Loucy (cell line): ENCODE measurements at regions not wholly inside any gene's neighbourhood (a gene's known extent, or its start where the extent isn't known, plus 50 kb on each side); places are given as distances from the start of the nearest gene placed in this dataset.

Experiments
- H2AFZ ChIP-seq: fragments of 200-600 bp; sonication (generic); 2 replicates; pipeline ENCODE4 v1.6.0; 2016; ENCODE audit warnings: antibody characterized with exemption, mild to moderate bottlenecking, low read length, moderate library complexity
- H3F3A ChIP-seq: fragments of 200-600 bp; 2 replicates; pipeline ENCODE4 v1.6.0; 2016; ENCODE audit warnings: antibody characterized with exemption, low read depth, mild to moderate bottlenecking
- H3K27me3 ChIP-seq: fragments of 200-600 bp; sonication (generic); 2 replicates; pipeline ENCODE4 v1.6.1; 2014; ENCODE audit warnings: low read length, mild to moderate bottlenecking; ENCODE audit not compliant: insufficient read depth, poor library complexity, severe bottlenecking
- H3K36me3 ChIP-seq: fragments of 200-600 bp; sonication (generic); 2 replicates; pipeline ENCODE4 v1.6.1; 2016; ENCODE audit warnings: low read length; ENCODE audit not compliant: insufficient read depth
- H3K4me1 ChIP-seq: fragments of 200-600 bp; sonication (generic); 2 replicates; pipeline ENCODE4 v1.5.1; 2014; ENCODE audit warnings: low read length, mild to moderate bottlenecking; ENCODE audit not compliant: insufficient read depth, poor library complexity, severe bottlenecking
- H3K4me2 ChIP-seq: fragments of 200-600 bp; sonication (generic); 2 replicates; pipeline ENCODE4 v1.6.0; 2014; ENCODE audit warnings: antibody characterized with exemption, low read length, low read depth, mild to moderate bottlenecking; ENCODE audit not compliant: poor library complexity, severe bottlenecking
- H3K4me3 ChIP-seq: fragments of 200-600 bp; sonication (generic); 2 replicates; pipeline ENCODE4 v1.5.1; 2014; ENCODE audit warnings: low read length, mild to moderate bottlenecking, mixed read lengths; ENCODE audit not compliant: poor library complexity, severe bottlenecking
- H3K79me2 ChIP-seq: fragments of 200-600 bp; sonication (generic); 2 replicates; pipeline ENCODE4 v1.6.1; 2014; ENCODE audit warnings: low read length; ENCODE audit not compliant: insufficient read depth
- H3K9ac ChIP-seq: fragments of 200-600 bp; sonication (generic); 2 replicates; pipeline ENCODE4 v1.6.0; 2014; ENCODE audit warnings: mild to moderate bottlenecking, low read depth, low read length, moderate library complexity; ENCODE audit not compliant: poor library complexity, severe bottlenecking
- H3K9me2 ChIP-seq: fragments of 200-600 bp; sonication (generic); replicated peaks from 2 replicates; pipeline ENCODE4 v1.6.1; 2016; ENCODE audit warnings: low read depth, low read length, mixed read lengths
- H3K9me3 ChIP-seq: fragments of 200-600 bp; sonication (generic); 2 replicates; pipeline ENCODE4 v1.6.1; 2014; ENCODE audit warnings: mild to moderate bottlenecking, antibody characterized with exemption, low read length, low read depth; ENCODE audit not compliant: insufficient read depth
- H4K20me1 ChIP-seq: fragments of 200-600 bp; sonication (generic); 2 replicates; pipeline ENCODE4 v1.6.0; 2014; ENCODE audit warnings: antibody characterized with exemption, low read length, mild to moderate bottlenecking; ENCODE audit not compliant: insufficient read depth, poor library complexity, severe bottlenecking
- CTCF ChIP-seq: fragments of 200-600 bp; sonication (generic); conservative IDR thresholded peaks from 2 replicates; pipeline ENCODE4 v1.5.1; 2014; ENCODE audit warnings: mild to moderate bottlenecking, antibody characterized with exemption, low read length
- EZH2phosphoT487 ChIP-seq: fragments of 200-600 bp; IDR thresholded peaks from 2 replicates; pipeline ENCODE4 v1.6.1; 2018; ENCODE audit warnings: antibody characterized with exemption, mild to moderate bottlenecking, moderate library complexity, borderline replicate concordance

- Histone ChIP-seq H3K36me3 (no peaks in the 10 kb centered on the region), H3K9me3 (no peaks in the 10 kb centered on the region), H3K4me1 (no peaks in the 10 kb centered on the region), H2AFZ (no peak overlapping the region), H3F3A (no peaks in the 10 kb centered on the region), H4K20me1 (no peaks in the 10 kb centered on the region), H3K4me2 (no peak overlapping the region), H3K27me3 (no peaks in the 10 kb centered on the region), H3K4me3 (no peak overlapping the region), H3K9ac (no peak overlapping the region), H3K9me2 (no peaks in the 10 kb centered on the region), H3K79me2 (no peaks in the 10 kb centered on the region)
- no peak for TF ChIP-seq CTCF
- no peak for TF ChIP-seq EZH2phosphoT487
Observed at GRCh38 chr12:125240717-125241116, 175.5 kb downstream of the AACS start.

GRCh38 chr12:125243811-125244210, 178.6 kb downstream of the AACS start:
- no peak for TF ChIP-seq CTCF
- TF ChIP-seq EZH2phosphoT487: no peak
- Histone ChIP-seq H3F3A (no peaks in the 10 kb centered on the region), H3K4me3 (no peak overlapping the region), H3K9ac (no peak overlapping the region), H3K27me3 (no peaks in the 10 kb centered on the region), H3K4me1 (no peaks in the 10 kb centered on the region), H3K9me3 (no peaks in the 10 kb centered on the region), H3K36me3 (no peaks in the 10 kb centered on the region), H2AFZ (no peak overlapping the region), H3K4me2 (no peak overlapping the region), H3K79me2 (no peaks in the 10 kb centered on the region), H3K9me2 (no peaks in the 10 kb centered on the region), H4K20me1 (no peaks in the 10 kb centered on the region)

- H3K27me3 ChIP-seq: no peaks in the 10 kb centered on the region
- no peak overlapping the region for H3K4me3 ChIP-seq
- no peak overlapping the region for H3K9ac ChIP-seq
- TF ChIP-seq EZH2phosphoT487: no peak
- no peak for TF ChIP-seq CTCF
- H3K4me1 ChIP-seq: no peaks in the 10 kb centered on the region
- H3K9me3 ChIP-seq: no peaks in the 10 kb centered on the region
- no peaks in the 10 kb centered on the region for H3K36me3 ChIP-seq
- no peaks in the 10 kb centered on the region for H4K20me1 ChIP-seq
- H3K9me2 ChIP-seq: no peaks in the 10 kb centered on the region
- no peak overlapping the region for H3K4me2 ChIP-seq
- H3K79me2 ChIP-seq: no peaks in the 10 kb centered on the region
- no peak overlapping the region for H2AFZ ChIP-seq
- no peaks in the 10 kb centered on the region for H3F3A ChIP-seq
Observed at GRCh38 chr12:125244338-125244737, 179.1 kb downstream of the AACS start.
